DND-41 (cell line): ENCODE measurements at regions not wholly inside any gene's neighbourhood (a gene's known extent, or its start where the extent isn't known, plus 50 kb on each side); places are given as distances from the start of the nearest gene placed in this dataset.

Source experiments
- ATAC-seq: fragments of 200-7000 bp; cut with Tn5 transposase; 3 replicates; pipeline ENCODE4 v1.9.1; 2021; ENCODE audit warnings: low read depth; ENCODE audit not compliant: insufficient read depth
- DNase-seq: peaks from one replicate; pipeline ENCODE4 v3.0.0-alpha.2; 2020
- H2AFZ ChIP-seq: 2 replicates; pipeline ENCODE4 v1.6.0; 2012; ENCODE audit warnings: low read depth, low read length
- H3K27ac ChIP-seq: 2 replicates; pipeline ENCODE4 v1.5.1; 2012; ENCODE audit warnings: low read length, inconsistent platforms
- H3K27me3 ChIP-seq: fragments of 200-600 bp; sonication (generic); 2 replicates; pipeline ENCODE4 v1.6.0; 2012; ENCODE audit warnings: low read length, mild to moderate bottlenecking, inconsistent platforms; ENCODE audit not compliant: insufficient read depth, poor library complexity
- H3K36me3 ChIP-seq: 2 replicates; pipeline ENCODE4 v1.5.1; 2012; ENCODE audit warnings: low read length, inconsistent platforms; ENCODE audit not compliant: insufficient read depth
- H3K4me1 ChIP-seq: 2 replicates; pipeline ENCODE4 v1.5.1; 2012; ENCODE audit warnings: mild to moderate bottlenecking, low read length; ENCODE audit not compliant: insufficient read depth
- H3K4me2 ChIP-seq: 2 replicates; pipeline ENCODE4 v1.6.0; 2012; ENCODE audit warnings: mild to moderate bottlenecking, moderate library complexity, low read length, inconsistent platforms; ENCODE audit not compliant: insufficient read depth
- H3K4me3 ChIP-seq, 2 experiments: fragments of 200-600 bp in 1 of 2; shearing (Covaris generic) in 1 of 2; 2 replicates each; pipeline ENCODE4 v1.5.1; 2012 to 2016; ENCODE audit warnings: inconsistent platforms in 2 of 2, low read length in 2 of 2, mild to moderate bottlenecking in 2 of 2, low read depth in 1 of 2, moderate library complexity in 1 of 2
- H3K79me2 ChIP-seq: 2 replicates; pipeline ENCODE4 v1.6.0; 2012; ENCODE audit warnings: low read length, inconsistent platforms; ENCODE audit not compliant: insufficient read depth
- H3K9ac ChIP-seq: 2 replicates; pipeline ENCODE4 v1.6.0; 2012; ENCODE audit warnings: low read depth, mild to moderate bottlenecking, inconsistent platforms, low read length, moderate library complexity
- H3K9me3 ChIP-seq: 2 replicates; pipeline ENCODE4 v1.5.1; 2012; ENCODE audit warnings: low read length, moderate library complexity, mild to moderate bottlenecking, inconsistent platforms; ENCODE audit not compliant: insufficient read depth, severe bottlenecking
- H4K20me1 ChIP-seq: 2 replicates; pipeline ENCODE4 v1.6.0; 2012; ENCODE audit warnings: low read length; ENCODE audit not compliant: insufficient read depth
- EZH2 ChIP-seq: IDR thresholded peaks from 3 replicates; pipeline ENCODE4 v1.6.1; 2012; ENCODE audit warnings: borderline replicate concordance, low read depth, mild to moderate bottlenecking, moderate library complexity, low read length, inconsistent platforms; ENCODE audit not compliant: severe bottlenecking
- TF ChIP-seq, protein P1 (sequence below): IDR thresholded peaks from 2 replicates; pipeline ENCODE4 v1.5.1; 2012; ENCODE audit warnings: borderline replicate concordance, low read length, moderate library complexity, mild to moderate bottlenecking; ENCODE audit not compliant: poor library complexity, severe bottlenecking; ENCODE audit errors: extremely low read depth

GRCh38 chr5:96279801-96280542 is 153.1 kb downstream of the PCSK1 start:
- no peaks in the 10 kb centered on the region for H3K36me3 ChIP-seq
- H3K27ac ChIP-seq: no peak overlapping the region
- TF ChIP-seq, protein P1, sequence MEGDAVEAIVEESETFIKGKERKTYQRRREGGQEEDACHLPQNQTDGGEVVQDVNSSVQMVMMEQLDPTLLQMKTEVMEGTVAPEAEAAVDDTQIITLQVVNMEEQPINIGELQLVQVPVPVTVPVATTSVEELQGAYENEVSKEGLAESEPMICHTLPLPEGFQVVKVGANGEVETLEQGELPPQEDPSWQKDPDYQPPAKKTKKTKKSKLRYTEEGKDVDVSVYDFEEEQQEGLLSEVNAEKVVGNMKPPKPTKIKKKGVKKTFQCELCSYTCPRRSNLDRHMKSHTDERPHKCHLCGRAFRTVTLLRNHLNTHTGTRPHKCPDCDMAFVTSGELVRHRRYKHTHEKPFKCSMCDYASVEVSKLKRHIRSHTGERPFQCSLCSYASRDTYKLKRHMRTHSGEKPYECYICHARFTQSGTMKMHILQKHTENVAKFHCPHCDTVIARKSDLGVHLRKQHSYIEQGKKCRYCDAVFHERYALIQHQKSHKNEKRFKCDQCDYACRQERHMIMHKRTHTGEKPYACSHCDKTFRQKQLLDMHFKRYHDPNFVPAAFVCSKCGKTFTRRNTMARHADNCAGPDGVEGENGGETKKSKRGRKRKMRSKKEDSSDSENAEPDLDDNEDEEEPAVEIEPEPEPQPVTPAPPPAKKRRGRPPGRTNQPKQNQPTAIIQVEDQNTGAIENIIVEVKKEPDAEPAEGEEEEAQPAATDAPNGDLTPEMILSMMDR: no peak
- no peak for TF ChIP-seq EZH2
- DNase-seq (no peak), ATAC-seq (no peak)
- H3K9ac ChIP-seq: no peak overlapping the region
- no peaks in the 10 kb centered on the region for H3K9me3 ChIP-seq
- no peak overlapping the region for H3K4me2 ChIP-seq
- H2AFZ ChIP-seq: no peak overlapping the region
- no peaks in the 10 kb centered on the region for H4K20me1 ChIP-seq
- H3K27me3 ChIP-seq: no peaks in the 10 kb centered on the region
- no peak overlapping the region for H3K4me3 ChIP-seq
- H3K79me2 ChIP-seq: no peaks in the 10 kb centered on the region
- no peaks in the 10 kb centered on the region for H3K4me1 ChIP-seq

- Histone ChIP-seq H3K9ac (no peak overlapping the region), H4K20me1 (no peaks in the 10 kb centered on the region), H3K27me3 (no peaks in the 10 kb centered on the region), H3K9me3 (no peaks in the 10 kb centered on the region), H2AFZ (no peak overlapping the region), H3K79me2 (no peaks in the 10 kb centered on the region), H3K27ac (no peak overlapping the region), H3K36me3 (no peaks in the 10 kb centered on the region), H3K4me2 (no peak overlapping the region), H3K4me3 (no peak overlapping the region), H3K4me1 (no peaks in the 10 kb centered on the region)
- no peak for TF ChIP-seq EZH2
- TF ChIP-seq, protein P1: no peak
- no peak for ATAC-seq
- DNase-seq: no peak
These were observed 154.1 kb downstream of the PCSK1 start for GRCh38 chr5:96278981-96279380.

GRCh38 chr5:96275051-96275450 is 158.0 kb downstream of the PCSK1 start:
- Histone ChIP-seq H3K36me3 (no peaks in the 10 kb centered on the region), H4K20me1 (no peaks in the 10 kb centered on the region), H2AFZ (no peak overlapping the region), H3K79me2 (no peaks in the 10 kb centered on the region), H3K9me3 (peaks cover 4% of the 10 kb centered on the region), H3K4me1 (no peaks in the 10 kb centered on the region), H3K27me3 (no peaks in the 10 kb centered on the region), H3K4me2 (no peak overlapping the region), H3K4me3 (no peak overlapping the region), H3K9ac (no peak overlapping the region), H3K27ac (no peak overlapping the region)
- no peak for DNase-seq
- TF ChIP-seq EZH2: no peak
- TF ChIP-seq, protein P1: no peak
- ATAC-seq: no peak

GRCh38 chr5:96265487-96265886 is 167.6 kb downstream of the PCSK1 start:
- TF ChIP-seq EZH2: no peak
- no peak for ATAC-seq
- Histone ChIP-seq H2AFZ (no peak overlapping the region), H3K9ac (no peak overlapping the region), H3K36me3 (no peaks in the 10 kb centered on the region), H3K9me3 (peaks cover 7% of the 10 kb centered on the region), H3K27ac (no peak overlapping the region), H3K27me3 (no peaks in the 10 kb centered on the region), H3K4me3 (no peak overlapping the region), H4K20me1 (no peaks in the 10 kb centered on the region), H3K4me2 (no peak overlapping the region), H3K4me1 (no peaks in the 10 kb centered on the region), H3K79me2 (no peaks in the 10 kb centered on the region)
- no peak for DNase-seq
